Stimulated activated CD4-positive, alpha-beta T cell treated with anti-CD3 and anti-CD28 coated beads, Interleukin-4, amount 100 ng/mL, for 1 hour (primary cell): ENCODE measurements at regions not wholly inside any gene's neighbourhood (a gene's known extent, or its start where the extent isn't known, plus 50 kb on each side); places are given as distances from the start of the nearest gene placed in this dataset.

Experiments
- DNase-seq: peaks from one replicate; pipeline ENCODE4 v3.0.0-alpha.2; 2020

- DNase-seq = no peak
Observed at GRCh38 chr21:27110956-27111355, 144.1 kb upstream of the ADAMTS5 start.

GRCh38 chr21:27108701-27109100 lies 141.8 kb upstream of the ADAMTS5 start:
- DNase-seq = no peak

- DNase-seq = no peak
Observed at GRCh38 chr21:27108228-27108627, 141.3 kb upstream of the ADAMTS5 start.

GRCh38 chr21:27104846-27105431 lies 138.1 kb upstream of the ADAMTS5 start:
- DNase-seq = no peak

GRCh38 chr21:27103768-27104167 lies 136.9 kb upstream of the ADAMTS5 start:
- DNase-seq = no peak

GRCh38 chr21:27101523-27101922 lies 134.6 kb upstream of the ADAMTS5 start:
- no peak for DNase-seq

- no peak for DNase-seq
Observed at GRCh38 chr21:27094184-27094948, 127.5 kb upstream of the ADAMTS5 start.

GRCh38 chr21:27086630-27087029 lies 119.7 kb upstream of the ADAMTS5 start:
- DNase-seq = no peak

- no peak for DNase-seq
Observed at GRCh38 chr21:27086186-27086585, 119.3 kb upstream of the ADAMTS5 start.

GRCh38 chr21:27085387-27085786 lies 118.5 kb upstream of the ADAMTS5 start:
- DNase-seq = no peak

GRCh38 chr21:27083144-27083543 lies 116.3 kb upstream of the ADAMTS5 start:
- no peak for DNase-seq

- DNase-seq = no peak
Observed at GRCh38 chr21:27082431-27083010, 115.6 kb upstream of the ADAMTS5 start.

GRCh38 chr21:27079636-27080240 lies 112.8 kb upstream of the ADAMTS5 start:
- no peak for DNase-seq

GRCh38 chr21:27078915-27079314 lies 112.0 kb upstream of the ADAMTS5 start:
- no peak for DNase-seq

- no peak for DNase-seq
Observed at GRCh38 chr21:27077501-27077900, 110.6 kb upstream of the ADAMTS5 start.

GRCh38 chr21:27076025-27076424 lies 109.1 kb upstream of the ADAMTS5 start:
- no peak for DNase-seq

GRCh38 chr21:27070861-27071670 lies 104.2 kb upstream of the ADAMTS5 start:
- DNase-seq = no peak

- DNase-seq = no peak
Observed at GRCh38 chr21:27068811-27069210, 101.9 kb upstream of the ADAMTS5 start.

- no peak for DNase-seq
Observed at GRCh38 chr21:27067226-27067625, 100.3 kb upstream of the ADAMTS5 start.

GRCh38 chr21:27062443-27062842 lies 95.6 kb upstream of the ADAMTS5 start:
- DNase-seq = no peak

- no peak for DNase-seq
Observed at GRCh38 chr21:27061770-27062169, 94.9 kb upstream of the ADAMTS5 start.

GRCh38 chr21:27060190-27060589 lies 93.3 kb upstream of the ADAMTS5 start:
- no peak for DNase-seq
